ENCODE measurements at regions not wholly inside any gene's neighbourhood (a gene's known extent, or its start where the extent isn't known, plus 50 kb on each side); places are given as distances from the start of the nearest gene placed in this dataset.
"Not testable (repeated sequence)": the region's sequence is repeated elsewhere in the genome, so short reads cannot be mapped to it uniquely, and the experiment has no call there.

GRCh38 chr19:23536341-23536740, 141.1 kb upstream of the ZNF91 start:
- DNase-seq (ENCODE audit: low read depth in 4 of 4, low spot score in 3 of 4) = not testable (repeated sequence)

- not testable (repeated sequence) for DNase-seq (ENCODE audit: low read depth in 4 of 4, low spot score in 3 of 4)
Observed at GRCh38 chr19:23535901-23536300, 140.6 kb upstream of the ZNF91 start.

- DNase-seq (ENCODE audit: low read depth in 4 of 4, low spot score in 3 of 4) = not testable (repeated sequence)
Observed at GRCh38 chr19:23533441-23533840, 138.2 kb upstream of the ZNF91 start.

- DNase-seq (ENCODE audit: low read depth in 4 of 4, low spot score in 3 of 4) = no peak
Observed at GRCh38 chr19:23531976-23532375, 136.7 kb upstream of the ZNF91 start.

- no peak for DNase-seq (ENCODE audit: low read depth in 4 of 4, low spot score in 3 of 4)
Observed at GRCh38 chr19:23531231-23531790, 136.0 kb upstream of the ZNF91 start.

- DNase-seq (ENCODE audit: low read depth in 4 of 4, low spot score in 3 of 4) = no peak
Observed at GRCh38 chr19:23528376-23528775, 133.1 kb upstream of the ZNF91 start.

GRCh38 chr19:23527797-23528196, 132.5 kb upstream of the ZNF91 start:
- DNase-seq (ENCODE audit: low read depth in 4 of 4, low spot score in 3 of 4) = no peak

GRCh38 chr19:23526302-23526701, 131.0 kb upstream of the ZNF91 start:
- no peak for DNase-seq (ENCODE audit: low read depth in 4 of 4, low spot score in 3 of 4)

- DNase-seq (ENCODE audit: low read depth in 4 of 4, low spot score in 3 of 4) = no peak
Observed at GRCh38 chr19:23525276-23525852, 130.1 kb upstream of the ZNF91 start.

GRCh38 chr19:23523863-23524262, 128.6 kb upstream of the ZNF91 start:
- no peak for DNase-seq (ENCODE audit: low read depth in 4 of 4, low spot score in 3 of 4)

- no peak for DNase-seq (ENCODE audit: low read depth in 4 of 4, low spot score in 3 of 4)
Observed at GRCh38 chr19:23522431-23522830, 127.2 kb upstream of the ZNF91 start.

GRCh38 chr19:23521471-23521870, 126.2 kb upstream of the ZNF91 start:
- DNase-seq (ENCODE audit: low read depth in 4 of 4, low spot score in 3 of 4) = no peak

- no peak for DNase-seq (ENCODE audit: low read depth in 4 of 4, low spot score in 3 of 4)
Observed at GRCh38 chr19:23520441-23520840, 125.2 kb upstream of the ZNF91 start.

GRCh38 chr19:23519031-23519430, 123.8 kb upstream of the ZNF91 start:
- DNase-seq (ENCODE audit: low read depth in 4 of 4, low spot score in 3 of 4) = no peak

GRCh38 chr19:23516266-23516665, 121.0 kb upstream of the ZNF91 start:
- no peak for DNase-seq (ENCODE audit: low read depth in 4 of 4, low spot score in 3 of 4)

GRCh38 chr19:23515551-23515950, 120.3 kb upstream of the ZNF91 start:
- no peak for DNase-seq (ENCODE audit: low read depth in 4 of 4, low spot score in 3 of 4)

- DNase-seq (ENCODE audit: low read depth in 4 of 4, low spot score in 3 of 4) = no peak
Observed at GRCh38 chr19:23512151-23512925, 117.1 kb upstream of the ZNF91 start.

GRCh38 chr19:23509686-23510450, 114.6 kb upstream of the ZNF91 start:
- no peak for DNase-seq (ENCODE audit: low read depth in 4 of 4, low spot score in 3 of 4)

- DNase-seq (ENCODE audit: low read depth in 4 of 4, low spot score in 3 of 4) = no peak
Observed at GRCh38 chr19:23507446-23507845, 112.2 kb upstream of the ZNF91 start.

- no peak for DNase-seq (ENCODE audit: low read depth in 4 of 4, low spot score in 3 of 4)
Observed at GRCh38 chr19:23505738-23506137, 110.5 kb upstream of the ZNF91 start.

GRCh38 chr19:23482829-23483228, 87.6 kb upstream of the ZNF91 start:
- no peak for DNase-seq (ENCODE audit: low read depth in 4 of 4, low spot score in 3 of 4)

Measured in right renal pelvis (tissue), 4 donors.